ENCODE measurements at regions not wholly inside any gene's neighbourhood (a gene's known extent, or its start where the extent isn't known, plus 50 kb on each side); places are given as distances from the start of the nearest gene placed in this dataset.

GRCh38 chr11:69365558-69365957, 71.6 kb downstream of the MYEOV start (continued):
- no peak for TF ChIP-seq PBX3 (IDR thresholded peaks at IDR 0.05)
- no peak for TF ChIP-seq MEF2A (IDR thresholded peaks at IDR 0.05; ENCODE audit: borderline replicate concordance, low read depth)
- TF ChIP-seq CHD2 (IDR thresholded peaks at IDR 0.05; ENCODE audit: low read length, partially characterized antibody) = no peak
- no peak for TF ChIP-seq NRF1 (IDR thresholded peaks at IDR 0.05; ENCODE audit: low read depth, low read length)
- TF ChIP-seq IRF3 (IDR thresholded peaks at IDR 0.05; ENCODE audit: low read depth, low read length) = no peak
- no peak for TF ChIP-seq TEAD4 (IDR thresholded peaks at IDR 0.05; ENCODE audit: borderline replicate concordance, insufficient read depth)
- TF ChIP-seq RXRA (IDR thresholded peaks at IDR 0.05; ENCODE audit: borderline replicate concordance, low read depth) = no peak
- TF ChIP-seq RCOR1 (IDR thresholded peaks at IDR 0.05; ENCODE audit: low read length) = no peak
- TF ChIP-seq ELF1 (IDR thresholded peaks at IDR 0.05) = no peak
- TF ChIP-seq FOXJ3 (CRISPR knock-in tag; IDR thresholded peaks at IDR 0.05) = no peak
- TF ChIP-seq RFX5 (IDR thresholded peaks at IDR 0.05; ENCODE audit: low read length) = no peak
- no peak for TF ChIP-seq POLR2AphosphoS5 (IDR thresholded peaks at IDR 0.05; ENCODE audit: low read depth, low read length)

- POLR2A ChIA-PET = no interaction called here
Measured at GRCh38 chr11:69366591-69366990, 72.6 kb downstream of the MYEOV start.

More at GRCh38 chr11:69366591-69366990, 72.6 kb downstream of the MYEOV start:
- no peak overlapping the region for H3K4me3 ChIP-seq (ENCODE audit: low read depth in 2 of 2, low read length in 1 of 2)
- no peak overlapping the region for H3K9ac ChIP-seq
- no peaks in the 10 kb centered on the region for H3K9me2 ChIP-seq
- peaks cover 10% of the 10 kb centered on the region for H3F3A ChIP-seq (replicated peaks; ENCODE audit: insufficient read depth)
- H3K4me1 ChIP-seq (ENCODE audit: control insufficient read depth in 1 of 2, insufficient read depth in 2 of 2, low read depth in 1 of 2, low read length in 1 of 2) = peaks cover 0 to 13% of the 10 kb centered on the region in 2 experiments; a peak in 1 of 4 replicates
- DNase-seq = no peak
- TF ChIP-seq REST (IDR thresholded peaks at IDR 0.05; ENCODE audit: low read depth, low read length) = no peak
- no peak for TF ChIP-seq IRF3 (IDR thresholded peaks at IDR 0.05; ENCODE audit: low read depth, low read length)
- TF ChIP-seq FOXM1 (IDR thresholded peaks at IDR 0.05; ENCODE audit: low read depth) = no peak
- no peak for TF ChIP-seq ZBTB33 (IDR thresholded peaks at IDR 0.05; ENCODE audit: borderline replicate concordance, low read depth)
- no peak for TF ChIP-seq FOSL2 (IDR thresholded peaks at IDR 0.05; ENCODE audit: borderline replicate concordance, low read depth)
- no peaks in the 10 kb centered on the region for H3K79me2 ChIP-seq (ENCODE audit: insufficient read depth)
- no peak overlapping the region for H3K27ac ChIP-seq (ENCODE audit: low read depth in 2 of 2, low read length in 1 of 2)
- no peak overlapping the region for H3K4me2 ChIP-seq
- H3K9me3 ChIP-seq = no peaks in the 10 kb centered on the region
- no peak overlapping the region for H2AFZ ChIP-seq (ENCODE audit: low read depth)
- CTCF ChIA-PET = interaction anchor here (1.4 kb wide), 1 partner anchor 265 kb away, joined by 4 read pairs; no protein-coding TSS in a partner anchor
- 94% methylated on average over 3 of the region's 3 CpGs for WGBS (ENCODE audit: low lambda C conversion rate)
- H3K27me3 ChIP-seq (ENCODE audit: insufficient read depth) = no peaks in the 10 kb centered on the region
- H4K20me1 ChIP-seq (ENCODE audit: insufficient read depth) = no peaks in the 10 kb centered on the region
- H3K36me3 ChIP-seq (replicated peaks in 1 of 2; ENCODE audit: control insufficient read depth in 1 of 2, insufficient read depth in 2 of 2, low read length in 1 of 2) = no peaks in the 10 kb centered on the region
